ENCODE measurements at regions not wholly inside any gene's neighbourhood (a gene's known extent, or its start where the extent isn't known, plus 50 kb on each side); places are given as distances from the start of the nearest gene placed in this dataset.
"Not testable (repeated sequence)": the region's sequence is repeated elsewhere in the genome, so short reads cannot be mapped to it uniquely, and the experiment has no call there.

DNA sequence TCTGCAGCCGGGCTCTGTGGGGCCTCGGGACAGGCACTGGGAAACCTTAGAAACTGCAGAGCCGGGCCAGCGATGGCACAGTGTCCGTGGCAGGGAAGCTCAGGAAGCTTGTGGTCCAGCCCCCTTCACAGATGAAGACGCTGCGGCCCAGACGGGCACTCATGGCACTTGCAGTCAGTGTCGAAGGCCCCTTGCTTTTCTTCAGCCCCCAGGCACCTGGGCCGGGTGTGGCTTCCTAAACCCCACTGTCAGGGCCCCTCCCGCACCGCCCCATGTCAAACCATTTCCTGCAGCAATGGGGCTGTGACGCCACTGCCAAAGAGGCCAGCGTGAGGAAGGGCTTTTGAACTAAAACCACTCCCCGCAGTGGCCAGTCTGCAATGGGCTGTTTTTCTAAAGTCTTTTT is 164.0 kb downstream of the LAT start:
- H3K9ac ChIP-seq (ENCODE audit: low read depth in 1 of 2, low read length in 2 of 2), result no peak overlapping the region
- no peaks in the 10 kb centered on the region for H3K4me1 ChIP-seq (ENCODE audit: control insufficient read depth in 1 of 2, insufficient read depth in 2 of 2, low read length in 2 of 2)
- H3K9me3 ChIP-seq (ENCODE audit: control insufficient read depth in 1 of 2, low read length in 2 of 2), result no peaks in the 10 kb centered on the region
- H3K27me3 ChIP-seq (ENCODE audit: control insufficient read depth in 1 of 2, insufficient read depth in 2 of 2, low read length in 2 of 2), result no peaks in the 10 kb centered on the region
- no peak overlapping the region for H3K27ac ChIP-seq (ENCODE audit: low read depth, low read length)
- H3K4me3 ChIP-seq (ENCODE audit: low read depth in 1 of 2, low read length in 2 of 2), result no peak overlapping the region
- H3K36me3 ChIP-seq (ENCODE audit: control insufficient read depth in 1 of 2, insufficient read depth in 2 of 2, low read length in 2 of 2), result no peaks in the 10 kb centered on the region

- no peaks in the 10 kb centered on the region for H3K9me3 ChIP-seq (ENCODE audit: control insufficient read depth in 1 of 2, low read length in 2 of 2)
- H3K36me3 ChIP-seq (ENCODE audit: control insufficient read depth in 1 of 2, insufficient read depth in 2 of 2, low read length in 2 of 2), result no peaks in the 10 kb centered on the region
- no peak overlapping the region for H3K9ac ChIP-seq (ENCODE audit: low read depth in 1 of 2, low read length in 2 of 2)
- no peak overlapping the region for H3K27ac ChIP-seq (ENCODE audit: low read depth, low read length)
- H3K4me1 ChIP-seq (ENCODE audit: control insufficient read depth in 1 of 2, insufficient read depth in 2 of 2, low read length in 2 of 2), result no peaks in the 10 kb centered on the region
- no peak overlapping the region for H3K4me3 ChIP-seq (ENCODE audit: low read depth in 1 of 2, low read length in 2 of 2)
- H3K27me3 ChIP-seq (ENCODE audit: control insufficient read depth in 1 of 2, insufficient read depth in 2 of 2, low read length in 2 of 2), result no peaks in the 10 kb centered on the region
Measured at GRCh38 chr16:29148131-29148691, 163.4 kb downstream of the LAT start.

DNA sequence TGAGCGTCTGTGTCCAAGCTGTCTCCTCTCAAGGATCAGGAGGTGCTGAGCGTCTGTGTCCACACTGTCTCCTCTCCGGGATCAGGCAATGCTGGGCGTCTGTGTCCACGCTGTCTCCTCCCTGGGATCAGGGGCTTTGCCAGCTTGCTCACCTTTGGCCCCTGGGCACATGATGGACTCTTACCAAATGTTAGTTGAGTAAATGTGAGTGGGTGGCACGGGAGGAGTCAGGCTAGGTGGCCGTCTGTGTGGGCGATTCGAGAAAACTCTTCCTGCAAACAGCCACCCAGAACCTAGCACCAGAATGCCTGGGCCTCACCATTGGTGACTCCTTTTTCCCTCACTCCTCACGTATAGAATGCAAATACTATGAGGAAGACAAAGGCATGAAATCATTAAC is 162.9 kb downstream of the LAT start:
- not testable (repeated sequence) for H3K4me1 ChIP-seq (ENCODE audit: control insufficient read depth in 1 of 2, insufficient read depth in 2 of 2, low read length in 2 of 2); H3K27me3 ChIP-seq (ENCODE audit: control insufficient read depth in 1 of 2, insufficient read depth in 2 of 2, low read length in 2 of 2); H3K27ac ChIP-seq (ENCODE audit: low read depth, low read length); H3K36me3 ChIP-seq (ENCODE audit: control insufficient read depth in 1 of 2, insufficient read depth in 2 of 2, low read length in 2 of 2); H3K9me3 ChIP-seq (ENCODE audit: control insufficient read depth in 1 of 2, low read length in 2 of 2); H3K4me3 ChIP-seq (ENCODE audit: low read depth in 1 of 2, low read length in 2 of 2); H3K9ac ChIP-seq (ENCODE audit: low read depth in 1 of 2, low read length in 2 of 2)

- not testable (repeated sequence) for H3K9ac ChIP-seq (ENCODE audit: low read depth in 1 of 2, low read length in 2 of 2); H3K4me1 ChIP-seq (ENCODE audit: control insufficient read depth in 1 of 2, insufficient read depth in 2 of 2, low read length in 2 of 2); H3K27ac ChIP-seq (ENCODE audit: low read depth, low read length); H3K27me3 ChIP-seq (ENCODE audit: control insufficient read depth in 1 of 2, insufficient read depth in 2 of 2, low read length in 2 of 2); H3K4me3 ChIP-seq (ENCODE audit: low read depth in 1 of 2, low read length in 2 of 2); H3K36me3 ChIP-seq (ENCODE audit: control insufficient read depth in 1 of 2, insufficient read depth in 2 of 2, low read length in 2 of 2); H3K9me3 ChIP-seq (ENCODE audit: control insufficient read depth in 1 of 2, low read length in 2 of 2)
Measured at GRCh38 chr16:29146808-29147643, 162.2 kb downstream of the LAT start.

DNA sequence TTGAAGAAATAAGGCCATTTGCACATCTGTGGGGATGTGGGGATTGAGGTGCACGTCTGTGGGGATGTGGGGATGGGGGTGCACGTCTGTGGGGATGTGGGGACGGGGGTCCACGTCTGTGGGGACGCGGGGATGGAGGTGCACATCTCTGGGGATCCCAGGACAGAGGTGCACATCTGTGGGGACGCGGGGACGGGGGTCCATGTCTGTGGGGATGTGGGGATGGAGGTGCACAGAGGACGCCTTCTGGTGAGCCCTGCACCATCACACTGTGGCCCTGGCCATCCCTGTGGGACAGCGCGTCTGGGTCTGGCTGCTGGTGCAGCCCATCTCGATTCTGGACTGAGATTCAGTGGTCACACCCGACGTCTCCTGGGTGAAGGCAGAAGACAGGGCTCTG is 161.4 kb downstream of the LAT start:
- no peaks in the 10 kb centered on the region for H3K27me3 ChIP-seq (ENCODE audit: control insufficient read depth in 1 of 2, insufficient read depth in 2 of 2, low read length in 2 of 2)
- no peaks in the 10 kb centered on the region for H3K9me3 ChIP-seq (ENCODE audit: control insufficient read depth in 1 of 2, low read length in 2 of 2)
- no peak overlapping the region for H3K9ac ChIP-seq (ENCODE audit: low read depth in 1 of 2, low read length in 2 of 2)
- no peak overlapping the region for H3K4me3 ChIP-seq (ENCODE audit: low read depth in 1 of 2, low read length in 2 of 2)
- no peaks in the 10 kb centered on the region for H3K4me1 ChIP-seq (ENCODE audit: control insufficient read depth in 1 of 2, insufficient read depth in 2 of 2, low read length in 2 of 2)
- no peaks in the 10 kb centered on the region for H3K36me3 ChIP-seq (ENCODE audit: control insufficient read depth in 1 of 2, insufficient read depth in 2 of 2, low read length in 2 of 2)
- H3K27ac ChIP-seq (ENCODE audit: low read depth, low read length), result no peak overlapping the region

GRCh38 chr16:29145486-29146225 is 160.8 kb downstream of the LAT start:
- not testable (repeated sequence) for H3K9ac ChIP-seq (ENCODE audit: low read depth in 1 of 2, low read length in 2 of 2); H3K27ac ChIP-seq (ENCODE audit: low read depth, low read length); H3K27me3 ChIP-seq (ENCODE audit: control insufficient read depth in 1 of 2, insufficient read depth in 2 of 2, low read length in 2 of 2); H3K4me3 ChIP-seq (ENCODE audit: low read depth in 1 of 2, low read length in 2 of 2); H3K4me1 ChIP-seq (ENCODE audit: control insufficient read depth in 1 of 2, insufficient read depth in 2 of 2, low read length in 2 of 2); H3K36me3 ChIP-seq (ENCODE audit: control insufficient read depth in 1 of 2, insufficient read depth in 2 of 2, low read length in 2 of 2); H3K9me3 ChIP-seq (ENCODE audit: control insufficient read depth in 1 of 2, low read length in 2 of 2)

GRCh38 chr16:29145086-29145485 is 160.2 kb downstream of the LAT start:
- not testable (repeated sequence) for H3K9me3 ChIP-seq (ENCODE audit: control insufficient read depth in 1 of 2, low read length in 2 of 2); H3K36me3 ChIP-seq (ENCODE audit: control insufficient read depth in 1 of 2, insufficient read depth in 2 of 2, low read length in 2 of 2); H3K27me3 ChIP-seq (ENCODE audit: control insufficient read depth in 1 of 2, insufficient read depth in 2 of 2, low read length in 2 of 2); H3K9ac ChIP-seq (ENCODE audit: low read depth in 1 of 2, low read length in 2 of 2); H3K4me3 ChIP-seq (ENCODE audit: low read depth in 1 of 2, low read length in 2 of 2); H3K4me1 ChIP-seq (ENCODE audit: control insufficient read depth in 1 of 2, insufficient read depth in 2 of 2, low read length in 2 of 2); H3K27ac ChIP-seq (ENCODE audit: low read depth, low read length)

DNA sequence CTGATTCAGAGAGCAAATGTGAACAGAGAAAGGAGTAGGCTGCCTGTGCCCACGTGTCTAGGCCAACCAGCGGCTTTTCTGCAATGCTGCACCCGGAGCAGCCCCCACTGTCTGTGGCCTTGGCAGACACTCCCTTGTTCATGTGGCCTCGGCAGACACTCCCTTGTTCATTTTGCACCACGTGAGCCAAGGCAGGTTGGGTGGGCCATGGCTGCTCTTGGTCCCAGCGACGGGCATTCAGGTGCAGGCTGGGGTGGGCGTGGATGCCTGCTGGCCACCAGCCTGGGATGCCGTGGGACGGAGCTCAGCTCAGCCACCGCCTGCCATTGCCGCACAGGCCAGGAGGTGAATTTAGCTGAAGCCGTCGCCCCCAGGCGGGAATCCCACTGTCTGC is 159.8 kb downstream of the LAT start:
- not testable (repeated sequence) for H3K27ac ChIP-seq (ENCODE audit: low read depth, low read length); H3K4me3 ChIP-seq (ENCODE audit: low read depth in 1 of 2, low read length in 2 of 2); H3K4me1 ChIP-seq (ENCODE audit: control insufficient read depth in 1 of 2, insufficient read depth in 2 of 2, low read length in 2 of 2)

GRCh38 chr16:29143739-29144668 is 159.2 kb downstream of the LAT start:
- not testable (repeated sequence) for H3K4me1 ChIP-seq (ENCODE audit: control insufficient read depth in 1 of 2, insufficient read depth in 2 of 2, low read length in 2 of 2); H3K9ac ChIP-seq (ENCODE audit: low read depth in 1 of 2, low read length in 2 of 2); H3K4me3 ChIP-seq (ENCODE audit: low read depth in 1 of 2, low read length in 2 of 2); H3K27ac ChIP-seq (ENCODE audit: low read depth, low read length); H3K27me3 ChIP-seq (ENCODE audit: control insufficient read depth in 1 of 2, insufficient read depth in 2 of 2, low read length in 2 of 2); H3K36me3 ChIP-seq (ENCODE audit: control insufficient read depth in 1 of 2, insufficient read depth in 2 of 2, low read length in 2 of 2); H3K9me3 ChIP-seq (ENCODE audit: control insufficient read depth in 1 of 2, low read length in 2 of 2)

More for the DNA sequence above, 159.8 kb downstream of the LAT start:
- not testable (repeated sequence) for H3K9me3 ChIP-seq (ENCODE audit: control insufficient read depth in 1 of 2, low read length in 2 of 2); H3K36me3 ChIP-seq (ENCODE audit: control insufficient read depth in 1 of 2, insufficient read depth in 2 of 2, low read length in 2 of 2); H3K27me3 ChIP-seq (ENCODE audit: control insufficient read depth in 1 of 2, insufficient read depth in 2 of 2, low read length in 2 of 2); H3K9ac ChIP-seq (ENCODE audit: low read depth in 1 of 2, low read length in 2 of 2)

DNA sequence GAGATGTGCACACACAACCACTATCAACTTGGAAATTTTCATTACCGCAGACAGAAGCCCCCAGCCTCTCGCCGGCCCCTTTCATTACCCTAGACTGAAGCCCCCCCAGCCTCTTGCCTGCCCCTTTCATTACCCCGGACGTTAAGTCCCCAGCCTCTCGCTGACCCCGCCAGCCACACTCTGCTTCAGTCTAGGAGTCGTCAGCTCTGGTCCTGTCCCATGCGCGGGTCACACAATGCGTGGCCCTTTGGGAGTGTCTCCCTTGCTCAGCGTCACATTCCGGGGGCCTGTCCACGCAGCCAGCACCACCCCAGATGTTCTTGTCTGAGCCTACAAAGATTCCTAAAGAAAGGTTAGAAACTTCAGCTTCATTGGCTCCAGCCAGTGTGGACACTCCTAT is 157.7 kb downstream of the LAT start:
- H3K4me1 ChIP-seq (ENCODE audit: control insufficient read depth in 1 of 2, insufficient read depth in 2 of 2, low read length in 2 of 2); H3K27me3 ChIP-seq (ENCODE audit: control insufficient read depth in 1 of 2, insufficient read depth in 2 of 2, low read length in 2 of 2); H3K9ac ChIP-seq (ENCODE audit: low read depth in 1 of 2, low read length in 2 of 2); H3K36me3 ChIP-seq (ENCODE audit: control insufficient read depth in 1 of 2, insufficient read depth in 2 of 2, low read length in 2 of 2); H3K4me3 ChIP-seq (ENCODE audit: low read depth in 1 of 2, low read length in 2 of 2); H3K27ac ChIP-seq (ENCODE audit: low read depth, low read length); H3K9me3 ChIP-seq (ENCODE audit: control insufficient read depth in 1 of 2, low read length in 2 of 2): not testable (repeated sequence)

Measured in duodenal mucosa (tissue), 2 donors.